Suprapubic skin (tissue), 4 donors: ENCODE measurements at regions not wholly inside any gene's neighbourhood (a gene's known extent, or its start where the extent isn't known, plus 50 kb on each side); places are given as distances from the start of the nearest gene placed in this dataset.

Experiments
- EP300 ChIP-seq: sonication (generic); formaldehyde crosslinking; IDR thresholded peaks from one replicate; pipeline ENCODE4 v1.6.1; 2017; ENCODE audit warnings: antibody characterized with exemption
- POLR2A ChIP-seq, 2 donors: fragments of 450-650 bp; IDR thresholded peaks; one replicate each; pipeline ENCODE4 v1.6.1; 2017; ENCODE audit warnings: antibody characterized with exemption in 2 of 2, mild to moderate bottlenecking in 2 of 2, moderate library complexity in 2 of 2
- POLR2AphosphoS5 ChIP-seq, 3 donors: sonication (generic); formaldehyde crosslinking; IDR thresholded peaks; one replicate each; pipeline ENCODE4 v1.6.1; 2017; ENCODE audit warnings: antibody characterized with exemption in 3 of 3
- TF ChIP-seq, protein P1 (sequence below), 2 donors: fragments of 200-600 bp in 1 of 2; fragments of 450-650 bp in 1 of 2; sonication (generic) in 1 of 2; IDR thresholded peaks; one replicate each; pipeline ENCODE4 v1.5.1; 2016 to 2019; ENCODE audit warnings: antibody characterized with exemption in 2 of 2, mild to moderate bottlenecking in 1 of 2, moderate library complexity in 1 of 2

DNA sequence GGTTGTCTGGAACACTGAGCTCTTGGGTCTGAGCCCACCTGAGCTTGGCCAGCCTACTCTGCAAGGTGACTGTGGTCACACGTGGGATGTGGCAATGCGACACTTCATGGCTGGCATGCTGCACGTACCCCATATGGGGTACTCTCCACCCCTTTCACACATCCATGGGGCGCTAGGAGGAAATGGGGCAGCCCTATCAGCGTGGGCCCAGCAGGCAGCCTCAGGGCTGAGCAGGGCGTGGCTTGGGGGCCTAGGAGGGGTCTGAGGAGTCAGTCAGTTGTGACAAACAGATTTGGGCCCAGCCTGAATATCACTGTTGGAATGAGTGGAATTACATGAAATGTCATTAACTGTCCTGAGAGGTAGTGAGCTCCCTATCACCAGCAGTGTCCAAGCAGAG, 82.3 kb upstream of the LINGO1 start:
- TF ChIP-seq, protein P1, sequence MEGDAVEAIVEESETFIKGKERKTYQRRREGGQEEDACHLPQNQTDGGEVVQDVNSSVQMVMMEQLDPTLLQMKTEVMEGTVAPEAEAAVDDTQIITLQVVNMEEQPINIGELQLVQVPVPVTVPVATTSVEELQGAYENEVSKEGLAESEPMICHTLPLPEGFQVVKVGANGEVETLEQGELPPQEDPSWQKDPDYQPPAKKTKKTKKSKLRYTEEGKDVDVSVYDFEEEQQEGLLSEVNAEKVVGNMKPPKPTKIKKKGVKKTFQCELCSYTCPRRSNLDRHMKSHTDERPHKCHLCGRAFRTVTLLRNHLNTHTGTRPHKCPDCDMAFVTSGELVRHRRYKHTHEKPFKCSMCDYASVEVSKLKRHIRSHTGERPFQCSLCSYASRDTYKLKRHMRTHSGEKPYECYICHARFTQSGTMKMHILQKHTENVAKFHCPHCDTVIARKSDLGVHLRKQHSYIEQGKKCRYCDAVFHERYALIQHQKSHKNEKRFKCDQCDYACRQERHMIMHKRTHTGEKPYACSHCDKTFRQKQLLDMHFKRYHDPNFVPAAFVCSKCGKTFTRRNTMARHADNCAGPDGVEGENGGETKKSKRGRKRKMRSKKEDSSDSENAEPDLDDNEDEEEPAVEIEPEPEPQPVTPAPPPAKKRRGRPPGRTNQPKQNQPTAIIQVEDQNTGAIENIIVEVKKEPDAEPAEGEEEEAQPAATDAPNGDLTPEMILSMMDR (IDR thresholded peaks at IDR 0.05): no peak
- no peak for TF ChIP-seq POLR2A (IDR thresholded peaks at IDR 0.05)
- TF ChIP-seq POLR2AphosphoS5 (IDR thresholded peaks at IDR 0.05): no peak
- TF ChIP-seq EP300: no peak
